ENCODE measurements at regions not wholly inside any gene's neighbourhood (a gene's known extent, or its start where the extent isn't known, plus 50 kb on each side); places are given as distances from the start of the nearest gene placed in this dataset.

DNA sequence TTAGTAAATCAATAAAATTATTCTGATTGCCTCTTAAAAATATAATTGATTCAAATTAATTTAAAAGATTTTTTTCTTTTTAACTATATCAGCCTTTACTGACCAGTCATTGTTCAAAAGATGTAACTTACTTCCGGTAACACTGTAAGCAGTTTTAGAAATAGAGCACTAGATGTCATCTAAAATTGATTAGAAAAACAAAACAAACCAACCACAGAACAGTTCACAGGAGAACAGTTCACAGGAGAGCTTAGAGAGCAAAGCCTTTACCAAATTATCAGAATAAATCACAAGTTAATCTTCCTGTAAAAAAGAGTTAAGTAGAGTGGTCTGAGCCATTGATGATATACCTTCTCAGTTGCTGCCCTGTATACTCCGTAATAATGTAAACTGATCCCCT is 133.3 kb upstream of the DGKB start:
- TF ChIP-seq, protein P1, sequence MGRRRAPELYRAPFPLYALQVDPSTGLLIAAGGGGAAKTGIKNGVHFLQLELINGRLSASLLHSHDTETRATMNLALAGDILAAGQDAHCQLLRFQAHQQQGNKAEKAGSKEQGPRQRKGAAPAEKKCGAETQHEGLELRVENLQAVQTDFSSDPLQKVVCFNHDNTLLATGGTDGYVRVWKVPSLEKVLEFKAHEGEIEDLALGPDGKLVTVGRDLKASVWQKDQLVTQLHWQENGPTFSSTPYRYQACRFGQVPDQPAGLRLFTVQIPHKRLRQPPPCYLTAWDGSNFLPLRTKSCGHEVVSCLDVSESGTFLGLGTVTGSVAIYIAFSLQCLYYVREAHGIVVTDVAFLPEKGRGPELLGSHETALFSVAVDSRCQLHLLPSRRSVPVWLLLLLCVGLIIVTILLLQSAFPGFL (CRISPR knock-in tag; IDR thresholded peaks at IDR 0.05; ENCODE audit: borderline replicate concordance), result no peak
- TF ChIP-seq TCF7 (CRISPR knock-in tag; IDR thresholded peaks at IDR 0.05; ENCODE audit: low read depth) (no peak), RORB (CRISPR knock-in tag; IDR thresholded peaks at IDR 0.05) (no peak), NFE2L1 (CRISPR knock-in tag; IDR thresholded peaks at IDR 0.05) (no peak), NFYB (CRISPR knock-in tag; conservative IDR thresholded peaks at IDR 0.05; ENCODE audit: low read depth) (no peak), ZNF416 (CRISPR knock-in tag; IDR thresholded peaks at IDR 0.05) (no peak)
- TF ChIP-seq, protein P2, sequence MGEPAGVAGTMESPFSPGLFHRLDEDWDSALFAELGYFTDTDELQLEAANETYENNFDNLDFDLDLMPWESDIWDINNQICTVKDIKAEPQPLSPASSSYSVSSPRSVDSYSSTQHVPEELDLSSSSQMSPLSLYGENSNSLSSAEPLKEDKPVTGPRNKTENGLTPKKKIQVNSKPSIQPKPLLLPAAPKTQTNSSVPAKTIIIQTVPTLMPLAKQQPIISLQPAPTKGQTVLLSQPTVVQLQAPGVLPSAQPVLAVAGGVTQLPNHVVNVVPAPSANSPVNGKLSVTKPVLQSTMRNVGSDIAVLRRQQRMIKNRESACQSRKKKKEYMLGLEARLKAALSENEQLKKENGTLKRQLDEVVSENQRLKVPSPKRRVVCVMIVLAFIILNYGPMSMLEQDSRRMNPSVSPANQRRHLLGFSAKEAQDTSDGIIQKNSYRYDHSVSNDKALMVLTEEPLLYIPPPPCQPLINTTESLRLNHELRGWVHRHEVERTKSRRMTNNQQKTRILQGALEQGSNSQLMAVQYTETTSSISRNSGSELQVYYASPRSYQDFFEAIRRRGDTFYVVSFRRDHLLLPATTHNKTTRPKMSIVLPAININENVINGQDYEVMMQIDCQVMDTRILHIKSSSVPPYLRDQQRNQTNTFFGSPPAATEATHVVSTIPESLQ (CRISPR knock-in tag; IDR thresholded peaks at IDR 0.05), result no peak
- TF ChIP-seq, protein P3, sequence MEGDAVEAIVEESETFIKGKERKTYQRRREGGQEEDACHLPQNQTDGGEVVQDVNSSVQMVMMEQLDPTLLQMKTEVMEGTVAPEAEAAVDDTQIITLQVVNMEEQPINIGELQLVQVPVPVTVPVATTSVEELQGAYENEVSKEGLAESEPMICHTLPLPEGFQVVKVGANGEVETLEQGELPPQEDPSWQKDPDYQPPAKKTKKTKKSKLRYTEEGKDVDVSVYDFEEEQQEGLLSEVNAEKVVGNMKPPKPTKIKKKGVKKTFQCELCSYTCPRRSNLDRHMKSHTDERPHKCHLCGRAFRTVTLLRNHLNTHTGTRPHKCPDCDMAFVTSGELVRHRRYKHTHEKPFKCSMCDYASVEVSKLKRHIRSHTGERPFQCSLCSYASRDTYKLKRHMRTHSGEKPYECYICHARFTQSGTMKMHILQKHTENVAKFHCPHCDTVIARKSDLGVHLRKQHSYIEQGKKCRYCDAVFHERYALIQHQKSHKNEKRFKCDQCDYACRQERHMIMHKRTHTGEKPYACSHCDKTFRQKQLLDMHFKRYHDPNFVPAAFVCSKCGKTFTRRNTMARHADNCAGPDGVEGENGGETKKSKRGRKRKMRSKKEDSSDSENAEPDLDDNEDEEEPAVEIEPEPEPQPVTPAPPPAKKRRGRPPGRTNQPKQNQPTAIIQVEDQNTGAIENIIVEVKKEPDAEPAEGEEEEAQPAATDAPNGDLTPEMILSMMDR (IDR thresholded peaks at IDR 0.05), result no peak
- TF ChIP-seq, protein P4, sequence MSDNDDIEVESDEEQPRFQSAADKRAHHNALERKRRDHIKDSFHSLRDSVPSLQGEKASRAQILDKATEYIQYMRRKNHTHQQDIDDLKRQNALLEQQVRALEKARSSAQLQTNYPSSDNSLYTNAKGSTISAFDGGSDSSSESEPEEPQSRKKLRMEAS (CRISPR knock-in tag; IDR thresholded peaks at IDR 0.05), result no peak
- TF ChIP-seq, protein P5, sequence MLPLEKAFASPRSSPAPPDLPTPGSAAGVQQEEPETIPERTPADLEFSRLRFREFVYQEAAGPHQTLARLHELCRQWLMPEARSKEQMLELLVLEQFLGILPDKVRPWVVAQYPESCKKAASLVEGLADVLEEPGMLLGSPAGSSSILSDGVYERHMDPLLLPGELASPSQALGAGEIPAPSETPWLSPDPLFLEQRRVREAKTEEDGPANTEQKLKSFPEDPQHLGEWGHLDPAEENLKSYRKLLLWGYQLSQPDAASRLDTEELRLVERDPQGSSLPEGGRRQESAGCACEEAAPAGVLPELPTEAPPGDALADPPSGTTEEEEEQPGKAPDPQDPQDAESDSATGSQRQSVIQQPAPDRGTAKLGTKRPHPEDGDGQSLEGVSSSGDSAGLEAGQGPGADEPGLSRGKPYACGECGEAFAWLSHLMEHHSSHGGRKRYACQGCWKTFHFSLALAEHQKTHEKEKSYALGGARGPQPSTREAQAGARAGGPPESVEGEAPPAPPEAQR (CRISPR knock-in tag; IDR thresholded peaks at IDR 0.05), result no peak
